Transverse colon (tissue), 4 donors: ENCODE measurements at regions not wholly inside any gene's neighbourhood (a gene's known extent, or its start where the extent isn't known, plus 50 kb on each side); places are given as distances from the start of the nearest gene placed in this dataset.

Source experiments
- DNase-seq: peaks from one replicate; pipeline ENCODE4 v3.0.0-alpha.2; 2019
- H3K27ac ChIP-seq, 4 donors: fragments of 200-600 bp; sonication (generic); 2 replicates each; pipeline ENCODE4 v1.5.1; 2016 to 2018; ENCODE audit warnings: inconsistent platforms in 4 of 4
- H3K27me3 ChIP-seq: fragments of 200-600 bp; sonication (generic); 2 replicates; pipeline ENCODE4 v1.5.1; 2017; ENCODE audit warnings: inconsistent platforms
- H3K36me3 ChIP-seq, 4 donors: fragments of 200-600 bp; sonication (generic); 2 replicates each; pipeline ENCODE4 v1.5.1; 2017 to 2019; ENCODE audit warnings: inconsistent platforms in 4 of 4
- H3K4me1 ChIP-seq, 4 donors: fragments of 200-600 bp; sonication (generic); 2 replicates each; pipeline ENCODE4 v1.5.1; 2017 to 2020; ENCODE audit warnings: inconsistent platforms in 4 of 4
- H3K4me3 ChIP-seq, 4 donors: fragments of 200-600 bp; sonication (generic); 1 replicate in 1 of 4; 2 replicates in 3 of 4; pipeline versions ENCODE4 v1.5.1 to v1.6.1; 2017 to 2019; ENCODE audit warnings: inconsistent platforms in 4 of 4
- H3K9me3 ChIP-seq, 2 donors: fragments of 200-600 bp; sonication (generic); 2 replicates each; pipeline ENCODE4 v1.5.1; 2017 to 2019; ENCODE audit warnings: inconsistent platforms in 2 of 2
- CTCF ChIP-seq, 5 experiments: fragments of 200-600 bp in 3 of 5; fragments of 450-650 bp in 2 of 5; sonication (generic) in 3 of 5; IDR thresholded peaks; 1 replicate in 2 of 5; 2 replicates in 3 of 5; pipeline ENCODE4 v1.5.1; 2016 to 2017; ENCODE audit warnings: antibody characterized with exemption in 5 of 5, inconsistent platforms in 3 of 5, mild to moderate bottlenecking in 2 of 5, moderate library complexity in 1 of 5
- EP300 ChIP-seq: sonication (generic); formaldehyde crosslinking; IDR thresholded peaks from one replicate; pipeline ENCODE4 v1.6.1; 2017; ENCODE audit warnings: antibody characterized with exemption, low read depth
- POLR2A ChIP-seq: fragments of 450-650 bp; IDR thresholded peaks from one replicate; pipeline ENCODE4 v1.6.1; 2016; ENCODE audit warnings: antibody characterized with exemption, mild to moderate bottlenecking, moderate library complexity
- POLR2AphosphoS5 ChIP-seq, 3 donors: sonication (generic); formaldehyde crosslinking; IDR thresholded peaks; one replicate each; pipeline ENCODE4 v1.6.1; 2016; ENCODE audit warnings: antibody characterized with exemption in 3 of 3
- WGBS, 2 donors: methylation state at CpG; one replicate each; pipeline ENCODE4 v1.1.5; 2018; ENCODE audit warnings: low coverage in 1 of 2; 5-methylcytosine and 5-hydroxymethylcytosine counted together
- in situ Hi-C, 4 donors: fragments of 200-750 bp; cut with MboI; loops; one replicate each; pipeline versions ENCODE4 v1.15.0 to v1.15.1; 2017; ENCODE audit warnings: low sequenced_read_pairs in 3 of 4, low pct_ligation_motif_present in 1 of 4, low pct_unique_long_range_greater_than_20kb in 1 of 4
- intact Hi-C: fragments of 100-400 bp; cut with DNase I; formaldehyde crosslinking; loops from one replicate; pipeline ENCODE4 v1.15.1; 2023; ENCODE audit warnings: low total_unique reads

GRCh38 chr14:86935241-86935885, 1057.6 kb downstream of the GALC start:
- no peak for DNase-seq
- in situ Hi-C loops: no loop called here

GRCh38 chr14:86933958-86934595, 1058.9 kb downstream of the GALC start:
- Histone ChIP-seq H3K27ac (no peak overlapping the region), H3K4me1 (no peaks in the 10 kb centered on the region), H3K36me3 (no peaks in the 10 kb centered on the region), H3K9me3 (no peaks in the 10 kb centered on the region), H3K4me3 (no peak overlapping the region), H3K27me3 (no peaks in the 10 kb centered on the region)
- TF ChIP-seq EP300 (no peak), CTCF (IDR thresholded peaks at IDR 0.05) (no peak), POLR2AphosphoS5 (IDR thresholded peaks at IDR 0.05) (no peak)
- intact Hi-C loops (no loop called here), in situ Hi-C loops (no loop called here)
- WGBS, 2 donors: 87 to 89% methylated on average over 7 of the region's 7 CpGs
- no peak for DNase-seq

More at GRCh38 chr14:86935241-86935885, 1057.6 kb downstream of the GALC start:
- Histone ChIP-seq H3K27me3 (no peaks in the 10 kb centered on the region), H3K27ac (no peak overlapping the region), H3K36me3 (no peaks in the 10 kb centered on the region), H3K9me3 (no peaks in the 10 kb centered on the region), H3K4me1 (no peaks in the 10 kb centered on the region), H3K4me3 (no peak overlapping the region)
- TF ChIP-seq POLR2A (no peak), CTCF (IDR thresholded peaks at IDR 0.05) (no peak), EP300 (no peak), POLR2AphosphoS5 (IDR thresholded peaks at IDR 0.05) (no peak)
- WGBS, 2 donors: 57 to 65% methylated on average over 5 to 8 of the region's 8 CpGs
- intact Hi-C loops: no loop called here

GRCh38 chr14:86933460-86933859, 1059.5 kb downstream of the GALC start:
- TF ChIP-seq POLR2A (no peak), EP300 (no peak), POLR2AphosphoS5 (IDR thresholded peaks at IDR 0.05) (no peak), CTCF (IDR thresholded peaks at IDR 0.05) (no peak)
- DNase-seq: no peak
- in situ Hi-C loops (no loop called here), intact Hi-C loops (no loop called here)
- Histone ChIP-seq H3K4me1 (no peaks in the 10 kb centered on the region), H3K27ac (no peak overlapping the region), H3K36me3 (no peaks in the 10 kb centered on the region), H3K9me3 (no peaks in the 10 kb centered on the region), H3K27me3 (no peaks in the 10 kb centered on the region), H3K4me3 (no peak overlapping the region)
- WGBS, 2 donors: 50 to 59% methylated on average over 2 of the region's 2 CpGs

- no peak overlapping the region for H3K27ac ChIP-seq
- no peaks in the 10 kb centered on the region for H3K27me3 ChIP-seq
- H3K4me1 ChIP-seq: no peaks in the 10 kb centered on the region
- no peak for DNase-seq
- H3K9me3 ChIP-seq: no peaks in the 10 kb centered on the region
- intact Hi-C loops (no loop called here), in situ Hi-C loops (no loop called here)
- TF ChIP-seq POLR2A (no peak), CTCF (IDR thresholded peaks at IDR 0.05) (no peak), POLR2AphosphoS5 (IDR thresholded peaks at IDR 0.05) (no peak), EP300 (no peak)
- no peak overlapping the region for H3K4me3 ChIP-seq
- 32 to 37% methylated on average over 2 of the region's 2 CpGs for WGBS, 2 donors
- H3K36me3 ChIP-seq: no peaks in the 10 kb centered on the region
Observed at GRCh38 chr14:86915406-86915805, 1077.6 kb downstream of the GALC start.
